OCI-LY3 (cell line): ENCODE measurements at regions not wholly inside any gene's neighbourhood (a gene's known extent, or its start where the extent isn't known, plus 50 kb on each side); places are given as distances from the start of the nearest gene placed in this dataset.

Experiments used
- H2AFZ ChIP-seq: fragments of 200-600, 300-600 bp; shearing (Covaris generic); 2 replicates; pipeline ENCODE4 v1.6.0; 2014; ENCODE audit warnings: antibody characterized with exemption, low read depth, low read length
- H3K27ac ChIP-seq: fragments of 200-600, 300-600 bp; sonication (generic); 2 replicates; pipeline ENCODE4 v1.5.1; 2014; ENCODE audit warnings: mild to moderate bottlenecking, low read length, moderate library complexity, mixed read lengths
- H3K27me3 ChIP-seq: fragments of 200-600, 300-600 bp; sonication (generic); 2 replicates; pipeline ENCODE4 v1.6.1; 2014; ENCODE audit warnings: low read depth, low read length, mixed read lengths
- H3K36me3 ChIP-seq: fragments of 200-600, 300-600 bp; sonication (generic); replicated peaks from 2 replicates; pipeline ENCODE3; 2014; ENCODE audit warnings: low read depth, low read length, mixed read lengths
- H3K4me1 ChIP-seq: fragments of 300-600, 200-600 bp; sonication (generic); 2 replicates; pipeline ENCODE4 v1.6.1; 2014; ENCODE audit warnings: low read length, mixed read lengths
- H3K4me2 ChIP-seq: fragments of 200-600, 300-600 bp; sonication (generic); 2 replicates; pipeline ENCODE4 v1.6.1; 2014; ENCODE audit warnings: low read length, mixed read lengths
- H3K4me3 ChIP-seq: fragments of 300-600, 200-600 bp; sonication (generic); 2 replicates; pipeline ENCODE4 v1.5.1; 2014; ENCODE audit warnings: antibody characterized with exemption, mild to moderate bottlenecking, low read length, moderate library complexity
- H3K79me2 ChIP-seq: fragments of 300-600, 200-600 bp; shearing (Covaris generic); 2 replicates; pipeline ENCODE4 v1.6.1; 2014; ENCODE audit warnings: mild to moderate bottlenecking, low read length, mixed read lengths
- H3K9ac ChIP-seq: fragments of 300-600, 200-600 bp; shearing (Covaris generic); 2 replicates; pipeline ENCODE4 v1.6.0; 2014; ENCODE audit warnings: mild to moderate bottlenecking, low read length, moderate library complexity
- H3K9me3 ChIP-seq: fragments of 200-600, 300-600 bp; shearing (Covaris generic); 2 replicates; pipeline ENCODE4 v1.6.1; 2014; ENCODE audit warnings: low read length, mixed read lengths; ENCODE audit not compliant: insufficient read depth
- H4K20me1 ChIP-seq: fragments of 200-600, 300-600 bp; sonication (generic); 2 replicates; pipeline ENCODE4 v1.6.1; 2016; ENCODE audit warnings: low read length, mixed read lengths; ENCODE audit not compliant: insufficient read depth
- CTCF ChIP-seq: fragments of 200-600, 300-600 bp; sonication (generic); IDR thresholded peaks from 2 replicates; pipeline ENCODE4 v1.5.1; 2014; ENCODE audit warnings: antibody characterized with exemption, low read length, low read depth
- EZH2phosphoT487 ChIP-seq: fragments of 200-600 bp; shearing (Covaris generic); IDR thresholded peaks from 2 replicates; pipeline ENCODE4 v1.6.1; 2018; ENCODE audit warnings: antibody characterized with exemption, mixed run types, low read depth

DNA sequence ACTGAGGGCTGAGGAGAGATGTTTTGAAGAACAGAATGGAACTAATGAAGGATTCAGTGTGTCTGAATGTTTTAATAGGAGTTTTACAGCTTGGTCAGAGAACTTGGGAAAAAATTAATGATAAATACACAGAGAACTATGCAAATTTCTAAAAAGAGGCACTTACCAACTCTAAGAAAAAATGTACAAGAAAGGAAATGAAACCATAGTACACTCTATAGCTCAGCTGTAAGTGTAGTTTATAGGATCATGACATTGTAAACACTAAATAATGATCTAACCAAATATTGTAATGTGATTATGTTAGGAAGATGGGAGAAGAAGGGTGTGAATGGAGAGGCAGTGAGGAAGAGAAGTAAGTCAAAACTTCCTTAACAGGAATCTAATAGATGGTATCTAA lies 205.2 kb downstream of the SEC61B start:
- no peak overlapping the region for H3K27ac ChIP-seq
- no peak overlapping the region for H3K4me3 ChIP-seq
- no peak overlapping the region for H3K4me2 ChIP-seq
- H3K36me3 ChIP-seq: peaks cover 4% of the 10 kb centered on the region
- H3K27me3 ChIP-seq: no peaks in the 10 kb centered on the region
- TF ChIP-seq CTCF (no peak), EZH2phosphoT487 (no peak)
- H2AFZ ChIP-seq: no peak overlapping the region
- H3K9ac ChIP-seq: no peak overlapping the region
- H4K20me1 ChIP-seq: no peaks in the 10 kb centered on the region
- H3K4me1 ChIP-seq: peaks cover 9% of the 10 kb centered on the region
- H3K79me2 ChIP-seq: no peaks in the 10 kb centered on the region
- 0 out of 2 replicates have a peak, but pooled peaks cover 4% of the 10 kb centered on the region for H3K9me3 ChIP-seq

DNA sequence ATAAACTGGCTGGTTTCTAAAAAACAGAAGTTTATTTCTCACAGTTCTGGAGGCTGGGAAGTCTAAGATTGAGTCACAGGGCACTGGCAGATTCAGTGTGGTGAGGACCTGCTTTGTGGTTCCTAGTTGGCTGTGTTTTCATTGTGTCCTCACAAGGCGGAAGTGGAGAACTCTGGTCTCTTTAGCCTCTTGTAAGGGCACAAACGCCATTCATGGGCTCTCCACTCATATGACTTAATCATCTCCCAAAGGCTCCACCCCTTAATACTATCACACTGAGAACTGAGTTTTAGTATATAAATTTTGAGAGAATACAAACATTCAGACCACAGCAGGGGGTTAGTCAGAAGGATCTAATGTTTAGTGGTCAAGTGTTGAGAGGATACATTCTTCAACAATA lies 208.2 kb downstream of the SEC61B start:
- Histone ChIP-seq H3K4me2 (no peak overlapping the region), H3K27ac (no peak overlapping the region), H3K9ac (no peak overlapping the region), H3K4me1 (peaks cover 30% of the 10 kb centered on the region), H2AFZ (no peak overlapping the region), H3K36me3 (peaks cover 4% of the 10 kb centered on the region), H3K27me3 (no peaks in the 10 kb centered on the region), H3K4me3 (no peak overlapping the region), H4K20me1 (no peaks in the 10 kb centered on the region), H3K79me2 (no peaks in the 10 kb centered on the region), H3K9me3 (0 out of 2 replicates have a peak, but pooled peaks cover 4% of the 10 kb centered on the region)
- no peak for TF ChIP-seq CTCF
- no peak for TF ChIP-seq EZH2phosphoT487

GRCh38 chr9:99431103-99431502 lies 209.0 kb downstream of the SEC61B start:
- no peaks in the 10 kb centered on the region for H3K27me3 ChIP-seq
- H3K36me3 ChIP-seq: peaks cover 4% of the 10 kb centered on the region
- H3K79me2 ChIP-seq: no peaks in the 10 kb centered on the region
- no peak overlapping the region for H2AFZ ChIP-seq
- no peak overlapping the region for H3K9ac ChIP-seq
- H3K27ac ChIP-seq: no peak overlapping the region
- H4K20me1 ChIP-seq: no peaks in the 10 kb centered on the region
- H3K4me3 ChIP-seq: no peak overlapping the region
- 0 out of 2 replicates have a peak, but pooled peaks cover 4% of the 10 kb centered on the region for H3K9me3 ChIP-seq
- H3K4me1 ChIP-seq: peaks cover 30% of the 10 kb centered on the region
- H3K4me2 ChIP-seq: no peak overlapping the region
- TF ChIP-seq EZH2phosphoT487: no peak
- TF ChIP-seq CTCF: no peak

DNA sequence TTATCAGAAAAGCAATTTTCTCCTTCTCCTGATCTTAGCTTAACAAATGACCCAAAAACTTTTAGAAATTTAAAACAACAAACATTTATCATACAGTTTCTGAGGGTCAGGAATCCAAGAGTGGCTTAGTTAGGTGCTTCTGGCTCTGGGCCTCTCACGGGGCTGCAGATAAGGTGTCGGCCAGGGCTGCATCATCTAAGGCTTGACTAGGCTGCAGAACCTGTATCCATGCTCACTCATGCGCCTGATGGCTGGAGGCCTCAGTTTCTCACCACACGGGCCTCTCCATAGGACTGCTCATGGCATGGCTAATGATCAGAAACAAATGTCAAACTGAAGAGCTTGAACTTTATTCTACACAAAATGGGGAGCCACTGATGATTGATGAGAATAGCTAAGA lies 210.0 kb downstream of the SEC61B start:
- Histone ChIP-seq H4K20me1 (no peaks in the 10 kb centered on the region), H3K4me3 (no peak overlapping the region), H3K9me3 (0 out of 2 replicates have a peak, but pooled peaks cover 4% of the 10 kb centered on the region), H2AFZ (no peak overlapping the region), H3K36me3 (peaks cover 4% of the 10 kb centered on the region), H3K9ac (no peak overlapping the region), H3K27ac (no peak overlapping the region), H3K79me2 (no peaks in the 10 kb centered on the region), H3K4me2 (no peak overlapping the region), H3K27me3 (no peaks in the 10 kb centered on the region), H3K4me1 (peaks cover 27% of the 10 kb centered on the region)
- TF ChIP-seq CTCF (no peak), EZH2phosphoT487 (no peak)
